Ishikawa (cell line): ENCODE measurements at regions not wholly inside any gene's neighbourhood (a gene's known extent, or its start where the extent isn't known, plus 50 kb on each side); places are given as distances from the start of the nearest gene placed in this dataset.

Experiments used
- CEBPB ChIP-seq: IDR thresholded peaks from 2 replicates; pipeline ENCODE4 v1.6.1; 2012
- CREB1 ChIP-seq: IDR thresholded peaks from 2 replicates; pipeline ENCODE4 v1.6.1; 2012; ENCODE audit warnings: low read depth
- REST ChIP-seq: IDR thresholded peaks from 2 replicates; pipeline ENCODE4 v1.6.1; 2012; ENCODE audit warnings: low read depth, mild to moderate bottlenecking
- USF1 ChIP-seq: IDR thresholded peaks from 2 replicates; pipeline ENCODE4 v1.6.1; 2012

- TF ChIP-seq CREB1 = no peak
- TF ChIP-seq REST = no peak
- TF ChIP-seq USF1 = no peak
- no peak for TF ChIP-seq CEBPB
Measured at GRCh38 chr5:68754536-68754935, 339.3 kb upstream of the SLC30A5 start.
